CD14-positive monocyte (primary cell): ENCODE measurements at regions not wholly inside any gene's neighbourhood (a gene's known extent, or its start where the extent isn't known, plus 50 kb on each side); places are given as distances from the start of the nearest gene placed in this dataset.

ENCODE experiments used
- DNase-seq, 3 donors: peaks; one replicate each; pipeline ENCODE4 v3.0.0-alpha.2; 2011 to 2022
- H2AFZ ChIP-seq: 2 replicates; pipeline ENCODE4 v1.6.0; 2012; ENCODE audit warnings: mild to moderate bottlenecking, low read depth, low read length, inconsistent platforms; ENCODE audit not compliant: insufficient read depth, poor library complexity, severe bottlenecking
- H3K27ac ChIP-seq, 2 donors: 1 replicate in 1 of 2; 2 replicates in 1 of 2; pipeline ENCODE4 v1.5.1; 2012 to 2013; ENCODE audit warnings: low read length in 2 of 2, control low read depth in 1 of 2, inconsistent platforms in 1 of 2, low read depth in 1 of 2, mild to moderate bottlenecking in 1 of 2
- H3K27me3 ChIP-seq, 2 donors: one replicate each; pipeline versions ENCODE4 v1.6.0 to v1.6.1; 2011 to 2013; ENCODE audit warnings: low read length in 2 of 2; ENCODE audit not compliant: control insufficient read depth in 2 of 2, insufficient read depth in 2 of 2
- H3K36me3 ChIP-seq, 2 donors: replicated peaks in 1 of 2; 1 replicate in 1 of 2; 2 replicates in 1 of 2; pipeline versions ENCODE4 v1.5.1 to v1.6.1; 2012 to 2013; ENCODE audit warnings: low read length in 2 of 2, control low read depth in 1 of 2, inconsistent platforms in 1 of 2, mild to moderate bottlenecking in 1 of 2; ENCODE audit not compliant: insufficient read depth in 2 of 2, control insufficient read depth in 1 of 2
- H3K4me1 ChIP-seq, 2 donors: 1 replicate in 1 of 2; 2 replicates in 1 of 2; pipeline versions ENCODE4 v1.5.1 to v1.6.1; 2012 to 2013; ENCODE audit warnings: low read length in 2 of 2, control low read depth in 1 of 2, inconsistent platforms in 1 of 2, mild to moderate bottlenecking in 1 of 2, moderate library complexity in 1 of 2; ENCODE audit not compliant: insufficient read depth in 2 of 2, control insufficient read depth in 1 of 2
- H3K4me2 ChIP-seq: replicated peaks from 2 replicates; pipeline ENCODE3; 2012; ENCODE audit warnings: low read length, moderate library complexity, mild to moderate bottlenecking; ENCODE audit not compliant: poor library complexity, severe bottlenecking; ENCODE audit errors: extremely low read depth
- H3K4me3 ChIP-seq, 3 experiments: fragments of 200-600 bp in 1 of 3; sonication (generic) in 1 of 3; replicated peaks in 1 of 3; 1 replicate in 2 of 3; 2 replicates in 1 of 3; pipeline ENCODE4 v1.5.1; 2011 to 2013; ENCODE audit warnings: low read length in 3 of 3, mild to moderate bottlenecking in 3 of 3, control low read depth in 2 of 3, low read depth in 2 of 3, inconsistent platforms in 1 of 3, moderate library complexity in 1 of 3
- H3K79me2 ChIP-seq: 2 replicates; pipeline ENCODE4 v1.6.0; 2012; ENCODE audit warnings: mild to moderate bottlenecking, control low read depth, inconsistent platforms, low read length, moderate library complexity; ENCODE audit not compliant: insufficient read depth
- H3K9ac ChIP-seq: 2 replicates; pipeline ENCODE4 v1.6.0; 2017; ENCODE audit warnings: low read length, mild to moderate bottlenecking; ENCODE audit not compliant: insufficient read depth, poor library complexity, severe bottlenecking
- H3K9me3 ChIP-seq, 2 donors: replicated peaks in 1 of 2; 1 replicate in 1 of 2; 2 replicates in 1 of 2; pipeline versions ENCODE4 v1.5.1 to v1.6.1; 2012 to 2013; ENCODE audit warnings: low read length in 2 of 2, control low read depth in 1 of 2; ENCODE audit not compliant: control insufficient read depth in 1 of 2, insufficient read depth in 1 of 2
- H4K20me1 ChIP-seq: 2 replicates; pipeline ENCODE4 v1.6.0; 2012; ENCODE audit warnings: mild to moderate bottlenecking, low read length, control low read depth, moderate library complexity; ENCODE audit not compliant: insufficient read depth
- H3K27ac Mint-ChIP-seq, 7 donors: one replicate each; pipeline ENCODE4 v1.8.0; 2020; ENCODE audit warnings: mild to moderate bottlenecking in 7 of 7, mixed read lengths in 7 of 7, moderate library complexity in 6 of 7, inconsistent platforms in 2 of 7
- H3K27me3 Mint-ChIP-seq, 3 donors: one replicate each; pipeline ENCODE4 v1.8.0; 2021 to 2022; ENCODE audit warnings: low read depth in 3 of 3, mild to moderate bottlenecking in 3 of 3, mixed read lengths in 3 of 3, moderate library complexity in 3 of 3, inconsistent platforms in 1 of 3
- H3K36me3 Mint-ChIP-seq, 2 donors: one replicate each; pipeline ENCODE4 v1.8.0; 2020; ENCODE audit warnings: mixed read lengths in 2 of 2, inconsistent platforms in 1 of 2, mild to moderate bottlenecking in 1 of 2
- H3K4me1 Mint-ChIP-seq: one replicate; pipeline ENCODE4 v1.8.0; 2020; ENCODE audit warnings: mild to moderate bottlenecking, mixed read lengths
- H3K4me3 Mint-ChIP-seq, 2 donors: one replicate each; pipeline ENCODE4 v1.8.0; 2020; ENCODE audit warnings: mild to moderate bottlenecking in 2 of 2, mixed read lengths in 2 of 2, moderate library complexity in 1 of 2
- H3K9me3 Mint-ChIP-seq, 7 donors: one replicate each; pipeline ENCODE4 v1.8.0; 2020 to 2022; ENCODE audit warnings: mixed read lengths in 7 of 7, mild to moderate bottlenecking in 6 of 7, moderate library complexity in 6 of 7, inconsistent platforms in 2 of 7
- WGBS: methylation state at CpG from one replicate; pipeline ENCODE4 v1.1.5; 2013; ENCODE audit warnings: missing lambda C conversion rate; ENCODE audit not compliant: insufficient coverage; 5-methylcytosine and 5-hydroxymethylcytosine counted together
- intact Hi-C, 2 donors: fragments of 100-400 bp; cut with micrococcal nuclease; formaldehyde crosslinking; loops; one replicate each; pipeline versions ENCODE4 v1.15.0 to v1.15.1; 2023
- TF ChIP-seq, protein P1 (sequence below): fragments of 200-600 bp; IDR thresholded peaks from one replicate; pipeline ENCODE4 v1.8.0; 2022; ENCODE audit warnings: antibody characterized with exemption, mild to moderate bottlenecking

- Histone ChIP-seq H4K20me1 (no peaks in the 10 kb centered on the region), H3K9me3 (no peaks in the 10 kb centered on the region), H2AFZ (no peak overlapping the region), H3K27me3 (peaks cover 0 to 17% of the 10 kb centered on the region in 2 donors), H3K27ac (no peak overlapping the region), H3K4me2 (no peak overlapping the region), H3K9ac (no peak overlapping the region), H3K4me1 (no peaks in the 10 kb centered on the region), H3K36me3 (no peaks in the 10 kb centered on the region), H3K4me3 (no peak overlapping the region), H3K79me2 (no peaks in the 10 kb centered on the region)
- Mint-ChIP-seq H3K27ac (no peak overlapping the region), H3K27me3 (peaks cover 22 to 31% (median 28%) of the 10 kb centered on the region in 3 donors), H3K36me3 (no peaks in the 10 kb centered on the region), H3K4me1 (no peaks in the 10 kb centered on the region), H3K4me3 (no peak overlapping the region), H3K9me3 (peaks cover 0 to 5% (median 0%) of the 10 kb centered on the region in 7 donors)
- no peak for DNase-seq
- 88% methylated on average over 4 of the region's 5 CpGs for WGBS
- TF ChIP-seq, protein P1, sequence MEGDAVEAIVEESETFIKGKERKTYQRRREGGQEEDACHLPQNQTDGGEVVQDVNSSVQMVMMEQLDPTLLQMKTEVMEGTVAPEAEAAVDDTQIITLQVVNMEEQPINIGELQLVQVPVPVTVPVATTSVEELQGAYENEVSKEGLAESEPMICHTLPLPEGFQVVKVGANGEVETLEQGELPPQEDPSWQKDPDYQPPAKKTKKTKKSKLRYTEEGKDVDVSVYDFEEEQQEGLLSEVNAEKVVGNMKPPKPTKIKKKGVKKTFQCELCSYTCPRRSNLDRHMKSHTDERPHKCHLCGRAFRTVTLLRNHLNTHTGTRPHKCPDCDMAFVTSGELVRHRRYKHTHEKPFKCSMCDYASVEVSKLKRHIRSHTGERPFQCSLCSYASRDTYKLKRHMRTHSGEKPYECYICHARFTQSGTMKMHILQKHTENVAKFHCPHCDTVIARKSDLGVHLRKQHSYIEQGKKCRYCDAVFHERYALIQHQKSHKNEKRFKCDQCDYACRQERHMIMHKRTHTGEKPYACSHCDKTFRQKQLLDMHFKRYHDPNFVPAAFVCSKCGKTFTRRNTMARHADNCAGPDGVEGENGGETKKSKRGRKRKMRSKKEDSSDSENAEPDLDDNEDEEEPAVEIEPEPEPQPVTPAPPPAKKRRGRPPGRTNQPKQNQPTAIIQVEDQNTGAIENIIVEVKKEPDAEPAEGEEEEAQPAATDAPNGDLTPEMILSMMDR: no peak
- intact Hi-C loops: no loop called here
These were observed 177.8 kb downstream of the INHBB start for GRCh38 chr2:120523766-120524165.

DNA sequence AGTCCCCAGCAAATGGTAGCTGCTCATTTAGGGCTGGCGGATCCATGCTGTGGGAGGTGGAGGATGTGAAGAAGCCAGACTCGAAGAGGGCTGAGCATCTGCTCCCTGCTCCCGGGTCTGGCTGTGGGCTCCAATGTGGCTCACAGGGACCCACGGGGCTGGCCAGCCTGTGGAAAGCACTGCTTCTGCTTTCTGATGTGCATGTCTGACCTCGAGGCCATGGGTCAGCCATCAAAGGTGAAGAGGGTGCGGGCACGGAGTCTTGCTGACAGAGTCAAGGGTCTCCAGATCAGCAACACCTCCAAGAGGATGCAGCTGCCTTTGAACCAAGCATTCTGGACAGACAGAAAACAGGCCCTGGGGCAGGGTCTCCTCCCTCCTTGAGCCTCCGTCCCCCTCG lies 178.2 kb downstream of the INHBB start:
- TF ChIP-seq, protein P1: no peak
- H3K4me3 Mint-ChIP-seq: no peak overlapping the region
- no peaks in the 10 kb centered on the region for H3K4me1 Mint-ChIP-seq
- intact Hi-C loops: no loop called here
- no peak overlapping the region for H3K9ac ChIP-seq
- no peaks in the 10 kb centered on the region for H3K4me1 ChIP-seq
- WGBS: 91% methylated on average over 9 of the region's 9 CpGs
- H3K4me2 ChIP-seq: no peak overlapping the region
- no peak overlapping the region for H3K27ac Mint-ChIP-seq
- DNase-seq: no peak
- no peak overlapping the region for H2AFZ ChIP-seq
- H3K36me3 Mint-ChIP-seq: no peaks in the 10 kb centered on the region
- no peaks in the 10 kb centered on the region for H3K36me3 ChIP-seq
- no peaks in the 10 kb centered on the region for H3K9me3 ChIP-seq
- no peak overlapping the region for H3K27ac ChIP-seq
- H4K20me1 ChIP-seq: no peaks in the 10 kb centered on the region
- H3K9me3 Mint-ChIP-seq: peaks cover 0 to 5% (median 0%) of the 10 kb centered on the region in 7 donors
- peaks cover 0 to 17% of the 10 kb centered on the region in 2 donors for H3K27me3 ChIP-seq
- no peak overlapping the region for H3K4me3 ChIP-seq
- no peaks in the 10 kb centered on the region for H3K79me2 ChIP-seq
- H3K27me3 Mint-ChIP-seq: peaks cover 23 to 31% (median 28%) of the 10 kb centered on the region in 3 donors
